Colonic mucosa (tissue), 4 donors: ENCODE measurements at regions not wholly inside any gene's neighbourhood (a gene's known extent, or its start where the extent isn't known, plus 50 kb on each side); places are given as distances from the start of the nearest gene placed in this dataset.
"Not testable (repeated sequence)": the region's sequence is repeated elsewhere in the genome, so short reads cannot be mapped to it uniquely, and the experiment has no call there.

Source experiments
- DNase-seq: peaks from one replicate; pipeline ENCODE4 v3.0.0-alpha.2; 2020
- H3K27ac ChIP-seq: fragments of 200-600 bp; one replicate; pipeline ENCODE4 v1.8.0; 2021
- H3K27me3 ChIP-seq: fragments of 200-600 bp; one replicate; pipeline ENCODE4 v1.8.0; 2021
- H3K36me3 ChIP-seq: fragments of 200-600 bp; one replicate; pipeline ENCODE4 v1.8.0; 2021
- H3K4me1 ChIP-seq: fragments of 200-600 bp; one replicate; pipeline ENCODE4 v1.8.0; 2021; ENCODE audit warnings: mild to moderate bottlenecking
- H3K4me3 ChIP-seq: fragments of 200-600 bp; one replicate; pipeline ENCODE4 v1.8.0; 2021
- H3K9ac ChIP-seq, 2 donors: one replicate each; pipeline ENCODE4 v1.7.0; 2013; ENCODE audit warnings: control low read depth in 2 of 2, low read depth in 2 of 2, low read length in 2 of 2
- H3K9me3 ChIP-seq: fragments of 200-600 bp; one replicate; pipeline ENCODE4 v1.8.0; 2021
- CTCF ChIP-seq: fragments of 200-600 bp; IDR thresholded peaks from one replicate; pipeline ENCODE4 v1.8.0; 2022; ENCODE audit warnings: antibody characterized with exemption, mild to moderate bottlenecking
- intact Hi-C: fragments of 100-400 bp; cut with DNase I; formaldehyde crosslinking; loops from one replicate; pipeline ENCODE4 v1.14.1; 2022
- donor health status: healthy.
- donor health status: DM: no; HTN: no; CAD: no.
- donor health status: DM: no; HTN: no; CAD: no.

- no peak overlapping the region for H3K27ac ChIP-seq
- intact Hi-C loops = no loop called here
Observed at GRCh38 chr5:87594566-87594965, 181.8 kb upstream of the CCNH start.

GRCh38 chr5:87589587-87589986, 176.9 kb upstream of the CCNH start:
- intact Hi-C loops = no loop called here
- no peak for TF ChIP-seq CTCF
- Histone ChIP-seq H3K9ac (no peak overlapping the region), H3K27ac (no peak overlapping the region), H3K27me3 (no peaks in the 10 kb centered on the region), H3K4me3 (no peak overlapping the region), H3K9me3 (no peaks in the 10 kb centered on the region), H3K4me1 (no peaks in the 10 kb centered on the region), H3K36me3 (no peaks in the 10 kb centered on the region)
- no peak for DNase-seq

More at GRCh38 chr5:87594566-87594965, 181.8 kb upstream of the CCNH start:
- no peak for TF ChIP-seq CTCF
- no peak overlapping the region for H3K9ac ChIP-seq
- no peaks in the 10 kb centered on the region for H3K36me3 ChIP-seq
- no peaks in the 10 kb centered on the region for H3K9me3 ChIP-seq
- no peaks in the 10 kb centered on the region for H3K4me1 ChIP-seq
- no peak overlapping the region for H3K4me3 ChIP-seq
- no peaks in the 10 kb centered on the region for H3K27me3 ChIP-seq
- DNase-seq = no peak

- H3K27ac ChIP-seq = no peak overlapping the region
- no peaks in the 10 kb centered on the region for H3K27me3 ChIP-seq
- no peaks in the 10 kb centered on the region for H3K36me3 ChIP-seq
- no peak for TF ChIP-seq CTCF
- H3K9ac ChIP-seq = no peak overlapping the region
- intact Hi-C loops = no loop called here
- no peaks in the 10 kb centered on the region for H3K9me3 ChIP-seq
- H3K4me1 ChIP-seq = no peaks in the 10 kb centered on the region
- DNase-seq = no peak
- no peak overlapping the region for H3K4me3 ChIP-seq
Observed at GRCh38 chr5:87588316-87588715, 175.6 kb upstream of the CCNH start.

GRCh38 chr5:87583704-87584103, 171.0 kb upstream of the CCNH start:
- H3K27ac ChIP-seq, H3K4me1 ChIP-seq, H3K36me3 ChIP-seq, H3K9me3 ChIP-seq, DNase-seq, H3K4me3 ChIP-seq, intact Hi-C loops, H3K27me3 ChIP-seq, H3K9ac ChIP-seq: not testable (repeated sequence)

- TF ChIP-seq CTCF = no peak
- no peak overlapping the region for H3K27ac ChIP-seq
- intact Hi-C loops = no loop called here
- no peak for DNase-seq
- no peaks in the 10 kb centered on the region for H3K27me3 ChIP-seq
- no peaks in the 10 kb centered on the region for H3K4me1 ChIP-seq
- no peak overlapping the region for H3K4me3 ChIP-seq
- no peak overlapping the region for H3K9ac ChIP-seq
- H3K9me3 ChIP-seq = no peaks in the 10 kb centered on the region
- H3K36me3 ChIP-seq = no peaks in the 10 kb centered on the region
Observed at GRCh38 chr5:87582149-87582548, 169.4 kb upstream of the CCNH start.

GRCh38 chr5:87581661-87582060, 168.9 kb upstream of the CCNH start:
- no peak for DNase-seq
- TF ChIP-seq CTCF = no peak
- intact Hi-C loops = no loop called here
- H3K36me3 ChIP-seq = no peaks in the 10 kb centered on the region
- no peaks in the 10 kb centered on the region for H3K9me3 ChIP-seq
- no peak overlapping the region for H3K4me3 ChIP-seq
- no peak overlapping the region for H3K27ac ChIP-seq
- no peak overlapping the region for H3K9ac ChIP-seq
- no peaks in the 10 kb centered on the region for H3K4me1 ChIP-seq
- H3K27me3 ChIP-seq = no peaks in the 10 kb centered on the region
